OCI-LY3 (cell line): ENCODE measurements at regions not wholly inside any gene's neighbourhood (a gene's known extent, or its start where the extent isn't known, plus 50 kb on each side); places are given as distances from the start of the nearest gene placed in this dataset.

Experiments
- EZH2phosphoT487 ChIP-seq: fragments of 200-600 bp; shearing (Covaris generic); IDR thresholded peaks from 2 replicates; pipeline ENCODE4 v1.6.1; 2018; ENCODE audit warnings: antibody characterized with exemption, mixed run types, low read depth
- TF ChIP-seq, protein P1 (sequence below): fragments of 200-600, 300-600 bp; sonication (generic); IDR thresholded peaks from 2 replicates; pipeline ENCODE4 v1.5.1; 2014; ENCODE audit warnings: antibody characterized with exemption, low read length, low read depth

DNA sequence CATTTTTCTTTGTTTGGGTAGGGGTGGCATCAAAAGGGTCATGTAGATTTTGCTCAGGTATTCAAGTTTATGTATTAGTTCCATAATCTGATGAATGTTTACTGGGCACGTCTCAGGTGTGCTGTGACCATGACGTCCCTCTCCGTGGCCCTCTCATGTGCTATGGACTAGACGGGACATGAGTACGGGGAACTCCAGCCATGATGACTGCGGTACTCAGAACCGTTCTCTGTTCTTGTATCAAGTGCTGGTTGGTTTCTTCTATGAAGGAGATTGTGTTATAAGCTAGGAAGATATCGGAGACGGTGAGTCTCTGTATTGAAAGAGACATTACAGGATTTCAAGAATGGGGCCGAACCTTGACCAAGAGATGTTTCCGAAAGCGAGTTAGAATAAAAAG, 116.5 kb upstream of the ADARB2 start:
- TF ChIP-seq, protein P1, sequence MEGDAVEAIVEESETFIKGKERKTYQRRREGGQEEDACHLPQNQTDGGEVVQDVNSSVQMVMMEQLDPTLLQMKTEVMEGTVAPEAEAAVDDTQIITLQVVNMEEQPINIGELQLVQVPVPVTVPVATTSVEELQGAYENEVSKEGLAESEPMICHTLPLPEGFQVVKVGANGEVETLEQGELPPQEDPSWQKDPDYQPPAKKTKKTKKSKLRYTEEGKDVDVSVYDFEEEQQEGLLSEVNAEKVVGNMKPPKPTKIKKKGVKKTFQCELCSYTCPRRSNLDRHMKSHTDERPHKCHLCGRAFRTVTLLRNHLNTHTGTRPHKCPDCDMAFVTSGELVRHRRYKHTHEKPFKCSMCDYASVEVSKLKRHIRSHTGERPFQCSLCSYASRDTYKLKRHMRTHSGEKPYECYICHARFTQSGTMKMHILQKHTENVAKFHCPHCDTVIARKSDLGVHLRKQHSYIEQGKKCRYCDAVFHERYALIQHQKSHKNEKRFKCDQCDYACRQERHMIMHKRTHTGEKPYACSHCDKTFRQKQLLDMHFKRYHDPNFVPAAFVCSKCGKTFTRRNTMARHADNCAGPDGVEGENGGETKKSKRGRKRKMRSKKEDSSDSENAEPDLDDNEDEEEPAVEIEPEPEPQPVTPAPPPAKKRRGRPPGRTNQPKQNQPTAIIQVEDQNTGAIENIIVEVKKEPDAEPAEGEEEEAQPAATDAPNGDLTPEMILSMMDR: no peak
- TF ChIP-seq EZH2phosphoT487: no peak
